Naive thymus-derived CD4-positive, alpha-beta T cell (primary cell): ENCODE measurements at regions not wholly inside any gene's neighbourhood (a gene's known extent, or its start where the extent isn't known, plus 50 kb on each side); places are given as distances from the start of the nearest gene placed in this dataset.
"Not testable (repeated sequence)": the region's sequence is repeated elsewhere in the genome, so short reads cannot be mapped to it uniquely, and the experiment has no call there.

Experiments
- ATAC-seq: fragments of 150-1000 bp; cut with Tn5 transposase; 2 replicates; pipeline ENCODE4 v1.10.0; 2021; ENCODE audit warnings: mild to moderate bottlenecking, moderate library complexity
- CTCF ChIA-PET: fragments of 350-600 bp; sonication (Branson Sonifier 250); formaldehyde crosslinking; loops from one replicate; lab custom pipeline; 2021; ENCODE audit warnings: antibody characterized with exemption; lab: Charles Lee
- POLR2A ChIA-PET: fragments of 350-600 bp; sonication (Branson Sonifier 250); formaldehyde crosslinking; loops from one replicate; lab custom pipeline; 2021; ENCODE audit warnings: antibody characterized with exemption, inconsistent platforms; lab: Charles Lee
- DNase-seq, 9 donors: peaks; one replicate each; pipeline versions ENCODE4 v3.0.0 to v3.0.0-alpha.2; 2020 to 2022; ENCODE audit warnings: mixed read lengths in 1 of 9
- H3K27ac ChIP-seq: one replicate; pipeline ENCODE4 v1.7.0; 2013; ENCODE audit warnings: mild to moderate bottlenecking, low read depth, low read length, moderate library complexity
- H3K27me3 ChIP-seq, 2 donors: one replicate each; pipeline ENCODE4 v1.7.0; 2013; ENCODE audit warnings: low read length in 2 of 2, mild to moderate bottlenecking in 2 of 2, moderate library complexity in 2 of 2; ENCODE audit not compliant: control insufficient read depth in 2 of 2, insufficient read depth in 2 of 2
- H3K36me3 ChIP-seq, 3 experiments: 1 replicate in 2 of 3; 2 replicates in 1 of 3; pipeline ENCODE4 v1.7.0; 2013; ENCODE audit warnings: low read length in 3 of 3, mild to moderate bottlenecking in 3 of 3, moderate library complexity in 1 of 3; ENCODE audit not compliant: insufficient read depth in 3 of 3, control insufficient read depth in 2 of 3
- H3K4me1 ChIP-seq, 2 donors: one replicate each; pipeline ENCODE4 v1.7.0; 2013; ENCODE audit warnings: low read length in 2 of 2, mild to moderate bottlenecking in 2 of 2, moderate library complexity in 1 of 2; ENCODE audit not compliant: control insufficient read depth in 2 of 2, insufficient read depth in 2 of 2
- H3K4me3 ChIP-seq: 2 replicates; pipeline ENCODE4 v1.7.0; 2013; ENCODE audit warnings: mild to moderate bottlenecking, low read length
- H3K9me3 ChIP-seq, 3 experiments: 1 replicate in 2 of 3; 2 replicates in 1 of 3; pipeline ENCODE4 v1.7.0; 2013; ENCODE audit warnings: low read length in 3 of 3; ENCODE audit not compliant: control insufficient read depth in 2 of 3
- H3K27ac Mint-ChIP-seq, 9 donors: one replicate each; pipeline ENCODE4 v1.8.0; 2020 to 2022; ENCODE audit warnings: mixed read lengths in 9 of 9, mild to moderate bottlenecking in 8 of 9, moderate library complexity in 5 of 9, inconsistent platforms in 2 of 9
- H3K27me3 Mint-ChIP-seq, 5 donors: one replicate each; pipeline ENCODE4 v1.8.0; 2021 to 2022; ENCODE audit warnings: mixed read lengths in 5 of 5, mild to moderate bottlenecking in 1 of 5
- H3K36me3 Mint-ChIP-seq, 5 donors: one replicate each; pipeline ENCODE4 v1.8.0; 2020 to 2022; ENCODE audit warnings: mixed read lengths in 5 of 5, mild to moderate bottlenecking in 3 of 5, inconsistent platforms in 1 of 5
- H3K4me1 Mint-ChIP-seq, 7 donors: one replicate each; pipeline ENCODE4 v1.8.0; 2020 to 2022; ENCODE audit warnings: mixed read lengths in 7 of 7, mild to moderate bottlenecking in 3 of 7, inconsistent platforms in 1 of 7
- H3K4me3 Mint-ChIP-seq, 10 donors: one replicate each; pipeline ENCODE4 v1.8.0; 2020 to 2022; ENCODE audit warnings: mild to moderate bottlenecking in 10 of 10, mixed read lengths in 10 of 10, moderate library complexity in 6 of 10, inconsistent platforms in 2 of 10
- H3K9me3 Mint-ChIP-seq, 11 donors: one replicate each; pipeline ENCODE4 v1.8.0; 2020 to 2022; ENCODE audit warnings: mixed read lengths in 11 of 11, mild to moderate bottlenecking in 4 of 11, inconsistent platforms in 1 of 11, moderate library complexity in 1 of 11
- intact Hi-C, 2 donors: fragments of 100-400 bp; cut with micrococcal nuclease; formaldehyde crosslinking; loops; one replicate each; pipeline ENCODE4 v1.15.1; 2023

DNA sequence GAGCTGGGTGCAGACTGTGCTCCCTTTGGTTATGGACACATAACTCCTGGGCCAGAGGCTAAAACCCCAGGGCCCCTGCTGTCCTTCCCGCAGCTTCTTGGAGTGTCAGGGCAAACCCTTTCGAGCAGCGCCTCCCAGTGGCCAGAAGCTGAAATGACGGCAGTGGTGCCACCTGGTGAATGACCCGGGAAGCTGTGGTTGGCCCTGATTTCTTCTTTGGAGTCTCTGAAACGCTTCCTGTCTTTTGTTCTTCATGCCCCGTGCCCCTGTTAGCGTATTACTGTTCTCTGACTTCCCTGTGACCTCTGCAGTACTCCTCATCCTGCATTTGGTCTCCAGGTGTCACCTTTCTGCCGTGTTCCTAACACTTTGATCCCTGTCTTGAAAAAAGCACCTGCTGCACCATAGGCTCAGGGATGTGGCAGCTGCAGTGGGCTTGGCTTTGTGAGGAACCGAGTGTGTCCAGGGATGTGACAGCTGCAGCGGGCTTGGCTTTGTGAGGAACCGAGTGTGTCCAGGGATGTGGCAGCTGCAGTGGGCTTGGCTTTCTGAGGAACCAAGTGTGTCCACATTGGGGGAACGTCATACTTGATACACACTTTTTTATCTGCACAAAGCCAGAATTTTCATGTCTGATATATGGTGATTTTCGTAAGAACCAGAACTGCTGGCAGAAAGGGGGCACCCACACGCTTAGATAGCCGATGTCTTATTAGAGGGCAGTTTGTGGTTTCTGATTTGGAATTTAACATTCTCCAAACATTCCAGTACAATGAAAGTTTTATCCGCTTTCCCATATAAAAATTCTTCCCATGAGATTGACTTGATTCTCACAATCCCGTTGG, 241.8 kb upstream of the FRG2C start:
- not testable (repeated sequence) for H3K9me3 Mint-ChIP-seq

GRCh38 chr3:75425379-75425778, 238.7 kb upstream of the FRG2C start:
- ATAC-seq, H3K9me3 ChIP-seq, H3K4me3 ChIP-seq, H3K27ac Mint-ChIP-seq, DNase-seq, H3K27me3 Mint-ChIP-seq, CTCF ChIA-PET, POLR2A ChIA-PET, H3K4me3 Mint-ChIP-seq, H3K27ac ChIP-seq, H3K27me3 ChIP-seq, intact Hi-C loops, H3K9me3 Mint-ChIP-seq, H3K4me1 ChIP-seq: not testable (repeated sequence)
- Mint-ChIP-seq H3K4me1 (peaks cover 5 to 19% (median 11%) of the 10 kb centered on the region in 7 donors), H3K36me3 (peaks cover 0 to 20% (median 0%) of the 10 kb centered on the region in 5 donors)
- peaks cover 0 to 15% (median 0%) of the 10 kb centered on the region in 3 experiments for H3K36me3 ChIP-seq

More for the DNA sequence above, 241.8 kb upstream of the FRG2C start:
- H3K4me3 Mint-ChIP-seq, intact Hi-C loops, ATAC-seq, CTCF ChIA-PET, H3K27me3 ChIP-seq, POLR2A ChIA-PET, H3K27ac ChIP-seq, H3K9me3 ChIP-seq, H3K4me3 ChIP-seq, H3K27me3 Mint-ChIP-seq, H3K4me1 ChIP-seq: not testable (repeated sequence)
- H3K36me3 ChIP-seq, result peaks cover 0 to 12% (median 0%) of the 10 kb centered on the region in 3 experiments
- H3K27ac Mint-ChIP-seq, result peak overlapping the region in 4 of 9 donors; percentile 24 to 59 (median 44)
- peaks cover 0 to 19% (median 11%) of the 10 kb centered on the region in 7 donors for H3K4me1 Mint-ChIP-seq
- H3K36me3 Mint-ChIP-seq, result peaks cover 0 to 18% (median 0%) of the 10 kb centered on the region in 5 donors
- peak in 7 of 9 donors; percentile 25 to 58 (median 50) for DNase-seq

GRCh38 chr3:75427486-75427885, 236.6 kb upstream of the FRG2C start:
- DNase-seq, H3K4me1 Mint-ChIP-seq, H3K27me3 ChIP-seq, POLR2A ChIA-PET, intact Hi-C loops, H3K9me3 ChIP-seq, H3K27ac ChIP-seq, H3K27me3 Mint-ChIP-seq, H3K4me1 ChIP-seq, H3K27ac Mint-ChIP-seq, ATAC-seq, H3K4me3 Mint-ChIP-seq, H3K4me3 ChIP-seq, H3K9me3 Mint-ChIP-seq, CTCF ChIA-PET: not testable (repeated sequence)
- peaks cover 0 to 23% (median 0%) of the 10 kb centered on the region in 5 donors for H3K36me3 Mint-ChIP-seq
- peaks cover 0 to 15% (median 0%) of the 10 kb centered on the region in 3 experiments for H3K36me3 ChIP-seq

- H3K27me3 Mint-ChIP-seq, ATAC-seq, H3K9me3 ChIP-seq, H3K4me1 ChIP-seq, POLR2A ChIA-PET, H3K4me1 Mint-ChIP-seq, H3K27ac ChIP-seq, H3K9me3 Mint-ChIP-seq, H3K4me3 ChIP-seq, DNase-seq, H3K27me3 ChIP-seq, CTCF ChIA-PET, H3K4me3 Mint-ChIP-seq, H3K27ac Mint-ChIP-seq: not testable (repeated sequence)
- intact Hi-C loops, result loop anchor here in 1 of 2 donors (2.0 kb wide), 1 partner anchor 133 kb away; no protein-coding TSS in a partner anchor
- H3K36me3 ChIP-seq, result peaks cover 0 to 15% (median 0%) of the 10 kb centered on the region in 3 experiments
- H3K36me3 Mint-ChIP-seq, result peaks cover 0 to 23% (median 0%) of the 10 kb centered on the region in 5 donors
Measured at GRCh38 chr3:75427906-75428305, 236.2 kb upstream of the FRG2C start.

DNA sequence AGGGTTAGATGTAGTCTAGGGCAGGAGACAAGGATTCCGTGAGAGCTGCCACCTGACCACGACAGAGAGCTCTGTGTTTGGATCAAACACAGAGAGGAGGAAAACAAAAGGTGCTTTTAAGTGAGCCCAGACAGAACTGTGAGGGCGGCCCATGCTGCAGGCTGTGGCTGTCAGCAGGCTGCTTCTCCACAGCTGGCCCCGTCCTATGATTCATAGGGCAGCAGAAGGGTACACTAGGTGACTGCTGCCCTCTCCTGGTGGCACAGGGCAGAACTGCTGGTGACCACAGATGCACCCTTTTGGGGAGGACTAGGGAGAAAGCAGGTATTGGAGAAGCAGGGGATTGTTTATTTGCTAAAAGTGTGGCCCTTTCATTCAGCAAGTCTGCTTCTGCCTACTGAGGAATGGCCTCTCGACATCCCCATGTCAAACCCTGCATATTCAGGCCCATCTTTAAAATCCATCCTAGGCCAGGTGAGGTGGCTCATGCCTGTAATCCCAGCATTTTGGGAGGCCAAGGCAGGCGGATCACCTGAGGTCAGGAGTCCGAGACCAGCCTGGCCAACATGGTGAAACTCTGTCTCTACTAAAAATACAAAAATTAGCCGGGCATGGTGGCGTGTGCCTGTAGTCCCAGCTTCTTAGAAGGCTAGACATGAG, 234.4 kb upstream of the FRG2C start:
- H3K27me3 Mint-ChIP-seq, H3K4me1 ChIP-seq, H3K27ac ChIP-seq, H3K9me3 Mint-ChIP-seq, ATAC-seq, H3K27me3 ChIP-seq, H3K4me3 Mint-ChIP-seq, POLR2A ChIA-PET, H3K9me3 ChIP-seq, H3K4me3 ChIP-seq: not testable (repeated sequence)
- Mint-ChIP-seq H3K36me3 (peaks cover 0 to 18% (median 0%) of the 10 kb centered on the region in 5 donors), H3K4me1 (peaks cover 5 to 20% (median 10%) of the 10 kb centered on the region in 7 donors), H3K27ac (peak overlapping the region in 2 of 9 donors; percentile 9 to 69)
- intact Hi-C loops, result loop anchor here (1.0 to 5.0 kb wide), 4 partner anchors 135 to 237 kb away; no protein-coding TSS in a partner anchor
- CTCF ChIA-PET, result interaction anchor here (1.1 kb wide), 1 partner anchor 10 kb away, joined by 4 read pairs; no protein-coding TSS in a partner anchor
- peak in 8 of 9 donors; percentile 33 to 68 (median 44) for DNase-seq
- peaks cover 0 to 15% (median 0%) of the 10 kb centered on the region in 3 experiments for H3K36me3 ChIP-seq

DNA sequence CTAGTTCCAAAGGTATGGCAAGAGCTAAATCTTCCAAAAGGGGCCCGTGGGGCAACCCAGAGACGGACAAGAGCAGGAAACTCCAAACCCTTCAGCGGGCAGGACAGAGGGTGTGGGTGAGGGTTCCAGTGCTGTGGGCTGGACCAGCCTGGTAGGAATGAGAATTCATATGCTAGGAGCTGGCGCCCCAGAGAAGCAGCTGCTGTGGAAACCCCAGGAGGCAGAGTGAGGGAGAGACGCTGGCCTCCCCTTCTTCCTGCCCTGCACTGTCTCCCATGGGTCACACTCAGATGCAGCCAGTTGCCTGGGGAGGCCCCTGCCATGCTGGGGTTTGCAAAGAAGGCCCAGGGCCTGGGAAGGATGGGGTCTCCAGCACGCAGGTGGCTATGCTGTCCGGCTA, 233.7 kb upstream of the FRG2C start:
- Mint-ChIP-seq H3K4me1 (peaks cover 5 to 20% (median 10%) of the 10 kb centered on the region in 7 donors), H3K36me3 (peaks cover 0 to 15% (median 0%) of the 10 kb centered on the region in 5 donors)
- H3K36me3 ChIP-seq, result peaks cover 0 to 18% (median 0%) of the 10 kb centered on the region in 3 experiments
- DNase-seq, H3K4me3 ChIP-seq, H3K27me3 ChIP-seq, H3K27ac ChIP-seq, H3K9me3 ChIP-seq, H3K27ac Mint-ChIP-seq, H3K9me3 Mint-ChIP-seq, ATAC-seq, POLR2A ChIA-PET, H3K4me1 ChIP-seq, CTCF ChIA-PET, H3K4me3 Mint-ChIP-seq, H3K27me3 Mint-ChIP-seq: not testable (repeated sequence)
- intact Hi-C loops, result loop anchor here in 1 of 2 donors (5.0 kb wide), 1 partner anchor 173 kb away; no protein-coding TSS in a partner anchor
